ENCODE measurements at regions not wholly inside any gene's neighbourhood (a gene's known extent, or its start where the extent isn't known, plus 50 kb on each side); places are given as distances from the start of the nearest gene placed in this dataset.

DNA sequence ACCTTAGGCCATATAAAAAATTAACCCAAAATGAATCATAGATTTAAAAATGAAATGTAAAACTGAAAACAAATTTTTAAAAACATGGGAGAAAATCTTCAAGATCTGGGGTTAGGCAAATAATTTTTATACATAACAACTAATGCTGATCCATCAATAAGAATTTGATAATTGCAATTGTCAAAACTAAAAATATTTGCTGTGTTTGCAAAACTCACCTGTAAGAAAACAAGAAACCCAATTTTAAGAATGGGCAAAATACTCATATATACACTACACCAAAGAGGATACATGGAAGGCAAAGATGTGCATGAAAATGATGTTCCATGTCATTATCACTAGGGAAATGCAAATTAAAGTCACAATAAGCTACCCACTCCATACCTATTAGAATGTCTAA, 194.8 kb upstream of the NRP1 start:
- no peak overlapping the region for H3K27ac ChIP-seq
- TF ChIP-seq CTCF (IDR thresholded peaks at IDR 0.05) = no peak
- no peak for TF ChIP-seq ZFX (IDR thresholded peaks at IDR 0.05; ENCODE audit: borderline replicate concordance)

DNA sequence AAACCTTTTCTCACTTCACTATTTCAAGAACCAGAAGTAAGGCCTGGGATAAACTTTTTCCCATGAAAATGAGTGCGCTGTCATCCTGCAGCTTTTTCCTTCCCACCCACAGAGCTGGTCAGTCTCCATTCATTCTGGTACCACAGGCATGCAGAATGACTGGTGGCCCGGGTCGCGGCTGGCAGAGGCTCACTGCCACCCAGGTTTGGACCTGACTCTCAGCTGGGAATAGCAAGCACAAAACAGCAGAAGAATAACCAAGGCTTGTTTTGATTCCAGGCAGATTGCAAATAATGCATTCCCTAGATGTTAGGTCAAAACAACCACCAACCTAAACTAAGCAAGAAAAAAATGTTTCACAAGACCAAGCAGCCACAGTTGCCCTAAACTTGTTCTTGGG, 190.5 kb upstream of the NRP1 start:
- TF ChIP-seq ZFX (IDR thresholded peaks at IDR 0.05; ENCODE audit: borderline replicate concordance) (no peak), CTCF (IDR thresholded peaks at IDR 0.05) (no peak)

GRCh38 chr10:33524041-33524440, 189.6 kb upstream of the NRP1 start:
- no peak overlapping the region for H3K27ac ChIP-seq
- TF ChIP-seq ZFX (IDR thresholded peaks at IDR 0.05; ENCODE audit: borderline replicate concordance) (no peak), CTCF (IDR thresholded peaks at IDR 0.05) (no peak)

More for the DNA sequence above, 190.5 kb upstream of the NRP1 start:
- no peak overlapping the region for H3K27ac ChIP-seq

DNA sequence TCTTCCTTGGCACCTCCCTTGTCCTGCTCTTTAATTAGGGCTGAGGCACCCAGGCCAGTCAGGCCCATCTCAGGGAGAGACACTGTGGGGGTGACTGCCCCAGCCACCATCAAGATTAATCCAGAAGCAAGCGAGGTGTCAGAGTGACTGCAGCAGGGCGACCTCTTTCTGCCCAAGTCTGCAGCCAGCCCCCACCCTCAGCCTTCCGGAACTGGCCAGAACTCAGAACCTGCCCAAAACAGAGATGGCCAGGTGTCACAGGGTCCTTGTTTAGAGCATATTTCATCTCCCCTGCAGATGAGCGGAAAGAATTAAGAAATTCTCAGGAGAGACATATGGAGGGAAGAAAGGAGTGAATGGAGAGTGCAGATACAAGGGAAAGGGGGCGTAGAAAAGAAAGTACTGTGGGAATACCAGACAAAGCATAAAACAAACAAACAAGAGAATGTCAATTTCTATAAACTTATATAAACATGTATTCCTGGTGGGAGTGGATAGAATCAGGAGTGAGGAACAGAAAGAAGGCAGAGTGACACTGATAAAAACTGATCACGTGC, 188.8 kb upstream of the NRP1 start:
- TF ChIP-seq CTCF (IDR thresholded peaks at IDR 0.05) (no peak), ZFX (IDR thresholded peaks at IDR 0.05; ENCODE audit: borderline replicate concordance) (no peak)
- no peak overlapping the region for H3K27ac ChIP-seq

DNA sequence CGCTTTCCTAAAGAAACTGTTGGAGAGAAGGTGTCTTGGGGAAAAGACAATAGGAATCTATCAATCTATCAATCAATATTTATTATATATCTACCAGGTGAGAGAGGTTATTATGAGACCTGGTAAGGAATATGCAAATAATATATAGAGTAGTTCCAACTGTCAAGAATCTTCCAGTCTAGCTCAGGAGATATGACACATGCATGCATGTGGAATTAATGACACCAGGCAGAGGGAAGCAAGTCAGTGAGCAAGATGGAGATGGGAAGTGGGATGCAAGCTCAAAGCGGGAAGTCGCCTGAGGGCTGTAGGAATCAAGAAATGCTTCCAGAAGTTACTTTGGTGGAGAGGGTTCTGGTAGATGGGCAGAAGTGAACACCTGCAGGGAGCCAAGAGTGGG, 187.4 kb upstream of the NRP1 start:
- no peak overlapping the region for H3K27ac ChIP-seq
- no peak for TF ChIP-seq ZFX (IDR thresholded peaks at IDR 0.05; ENCODE audit: borderline replicate concordance)
- TF ChIP-seq CTCF (IDR thresholded peaks at IDR 0.05) = no peak

GRCh38 chr10:33521062-33521461, 186.6 kb upstream of the NRP1 start:
- H3K27ac ChIP-seq = no peak overlapping the region
- TF ChIP-seq ZFX (IDR thresholded peaks at IDR 0.05; ENCODE audit: borderline replicate concordance) (no peak), CTCF (IDR thresholded peaks at IDR 0.05) (no peak)

DNA sequence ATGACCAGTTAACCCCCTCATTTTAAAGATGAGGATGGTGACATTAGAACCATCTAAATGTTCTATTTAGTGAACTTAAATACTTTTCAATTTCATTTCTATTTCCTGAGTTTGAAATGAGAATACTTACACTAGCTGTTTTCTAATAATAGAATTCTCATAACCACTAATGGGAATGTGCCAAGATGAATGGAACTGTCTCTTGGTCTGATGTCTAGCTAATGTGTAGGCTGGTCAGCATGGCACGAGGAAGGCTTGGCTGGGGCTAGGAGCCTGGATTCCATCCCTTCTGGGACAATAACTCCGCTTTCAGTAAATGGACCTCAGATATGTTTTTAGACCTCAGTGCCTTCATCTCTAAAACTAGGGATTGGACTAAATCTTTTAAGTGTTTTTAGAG, 185.8 kb upstream of the NRP1 start:
- TF ChIP-seq ZFX (IDR thresholded peaks at IDR 0.05; ENCODE audit: borderline replicate concordance) (no peak), CTCF (IDR thresholded peaks at IDR 0.05) (no peak)
- no peak overlapping the region for H3K27ac ChIP-seq
